Uterus (tissue), 2 donors: ENCODE measurements at regions not wholly inside any gene's neighbourhood (a gene's known extent, or its start where the extent isn't known, plus 50 kb on each side); places are given as distances from the start of the nearest gene placed in this dataset.

Experiments
- POLR2A ChIP-seq, 2 donors: fragments of 450-650 bp; IDR thresholded peaks; one replicate each; pipeline ENCODE4 v1.6.1; 2016; ENCODE audit warnings: antibody characterized with exemption in 2 of 2, mild to moderate bottlenecking in 1 of 2, moderate library complexity in 1 of 2
- TF ChIP-seq, protein P1 (sequence below), 4 experiments: fragments of 200-600 bp in 2 of 4; fragments of 450-650 bp in 2 of 4; sonication (generic) in 2 of 4; IDR thresholded peaks; one replicate each; pipeline ENCODE4 v1.5.1; 2016 to 2019; ENCODE audit warnings: antibody characterized with exemption in 4 of 4, mild to moderate bottlenecking in 2 of 4, moderate library complexity in 1 of 4

DNA sequence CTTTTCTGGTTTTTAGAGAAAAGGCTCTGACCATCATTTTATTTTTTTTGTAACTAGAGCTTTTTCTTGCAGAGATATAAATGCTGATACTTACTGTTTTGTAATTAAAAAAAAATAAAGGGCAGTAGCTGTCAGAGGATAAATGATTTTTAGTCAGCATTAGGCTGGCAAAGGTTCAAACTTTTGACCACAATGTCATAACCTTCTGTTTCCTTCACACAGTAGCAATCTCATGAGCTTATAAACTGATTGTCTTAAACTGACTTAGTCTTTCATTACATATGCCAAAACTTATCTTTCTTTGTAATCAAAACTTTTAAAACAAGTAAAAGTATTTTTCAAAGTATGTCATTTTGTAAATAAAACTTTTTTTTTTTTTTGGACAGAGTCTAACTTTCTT lies 841.9 kb downstream of the OTOL1 start:
- TF ChIP-seq, protein P1, sequence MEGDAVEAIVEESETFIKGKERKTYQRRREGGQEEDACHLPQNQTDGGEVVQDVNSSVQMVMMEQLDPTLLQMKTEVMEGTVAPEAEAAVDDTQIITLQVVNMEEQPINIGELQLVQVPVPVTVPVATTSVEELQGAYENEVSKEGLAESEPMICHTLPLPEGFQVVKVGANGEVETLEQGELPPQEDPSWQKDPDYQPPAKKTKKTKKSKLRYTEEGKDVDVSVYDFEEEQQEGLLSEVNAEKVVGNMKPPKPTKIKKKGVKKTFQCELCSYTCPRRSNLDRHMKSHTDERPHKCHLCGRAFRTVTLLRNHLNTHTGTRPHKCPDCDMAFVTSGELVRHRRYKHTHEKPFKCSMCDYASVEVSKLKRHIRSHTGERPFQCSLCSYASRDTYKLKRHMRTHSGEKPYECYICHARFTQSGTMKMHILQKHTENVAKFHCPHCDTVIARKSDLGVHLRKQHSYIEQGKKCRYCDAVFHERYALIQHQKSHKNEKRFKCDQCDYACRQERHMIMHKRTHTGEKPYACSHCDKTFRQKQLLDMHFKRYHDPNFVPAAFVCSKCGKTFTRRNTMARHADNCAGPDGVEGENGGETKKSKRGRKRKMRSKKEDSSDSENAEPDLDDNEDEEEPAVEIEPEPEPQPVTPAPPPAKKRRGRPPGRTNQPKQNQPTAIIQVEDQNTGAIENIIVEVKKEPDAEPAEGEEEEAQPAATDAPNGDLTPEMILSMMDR (IDR thresholded peaks at IDR 0.05), result no peak
- no peak for TF ChIP-seq POLR2A (IDR thresholded peaks at IDR 0.05)
